ENCODE measurements at regions not wholly inside any gene's neighbourhood (a gene's known extent, or its start where the extent isn't known, plus 50 kb on each side); places are given as distances from the start of the nearest gene placed in this dataset.

- intact Hi-C loops (cut with DNase I; ENCODE audit: low total_unique reads), result no loop called here
- TF ChIP-seq POLR2A (IDR thresholded peaks at IDR 0.05) (no peak), CTCF (IDR thresholded peaks at IDR 0.05) (no peak)
- H3K9me3 ChIP-seq, result no peaks in the 10 kb centered on the region
- H3K27ac ChIP-seq, result no peak overlapping the region
- no peaks in the 10 kb centered on the region for H3K36me3 ChIP-seq (ENCODE audit: low read depth, missing control alignments)
- no peaks in the 10 kb centered on the region for H3K4me1 ChIP-seq
- no peak overlapping the region for H3K4me3 ChIP-seq
- 78 to 96% methylated on average over 3 to 6 of the region's 6 CpGs for WGBS, 2 donors
- no peaks in the 10 kb centered on the region for H3K27me3 ChIP-seq
- DNase-seq, result no peak
Measured at GRCh38 chr10:118112543-118113125, 65.9 kb upstream of the RAB11FIP2 start.

DNA sequence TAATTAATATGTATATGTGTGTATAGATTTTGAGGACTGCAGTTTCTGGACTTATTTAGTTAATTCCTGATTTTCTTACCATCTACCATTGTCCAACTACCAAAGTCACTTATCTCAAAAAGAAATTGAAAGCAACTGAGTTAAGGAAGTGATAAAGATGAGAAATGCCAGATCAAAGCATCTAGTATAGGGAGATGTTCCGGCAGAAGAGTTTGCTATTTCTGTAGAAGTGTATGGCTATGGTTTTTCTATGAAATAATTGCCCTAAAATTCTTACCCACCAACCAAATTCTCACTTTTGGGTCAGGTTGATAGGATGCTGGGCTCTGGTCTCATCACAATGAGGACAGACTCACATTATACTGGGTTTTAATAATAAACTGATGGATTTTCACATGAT, 64.0 kb upstream of the RAB11FIP2 start:
- no peaks in the 10 kb centered on the region for H3K9me3 ChIP-seq
- no peaks in the 10 kb centered on the region for H3K4me1 ChIP-seq
- H3K27me3 ChIP-seq, result no peaks in the 10 kb centered on the region
- no peak overlapping the region for H3K27ac ChIP-seq
- intact Hi-C loops (cut with DNase I; ENCODE audit: low total_unique reads), result no loop called here
- no peak overlapping the region for H3K4me3 ChIP-seq
- no peaks in the 10 kb centered on the region for H3K36me3 ChIP-seq (ENCODE audit: low read depth, missing control alignments)
- DNase-seq, result no peak
- TF ChIP-seq CTCF (IDR thresholded peaks at IDR 0.05) (no peak), POLR2A (IDR thresholded peaks at IDR 0.05) (no peak)
- WGBS, 2 donors, result 90 to 93% methylated on average over 1 of the region's 1 CpG

DNA sequence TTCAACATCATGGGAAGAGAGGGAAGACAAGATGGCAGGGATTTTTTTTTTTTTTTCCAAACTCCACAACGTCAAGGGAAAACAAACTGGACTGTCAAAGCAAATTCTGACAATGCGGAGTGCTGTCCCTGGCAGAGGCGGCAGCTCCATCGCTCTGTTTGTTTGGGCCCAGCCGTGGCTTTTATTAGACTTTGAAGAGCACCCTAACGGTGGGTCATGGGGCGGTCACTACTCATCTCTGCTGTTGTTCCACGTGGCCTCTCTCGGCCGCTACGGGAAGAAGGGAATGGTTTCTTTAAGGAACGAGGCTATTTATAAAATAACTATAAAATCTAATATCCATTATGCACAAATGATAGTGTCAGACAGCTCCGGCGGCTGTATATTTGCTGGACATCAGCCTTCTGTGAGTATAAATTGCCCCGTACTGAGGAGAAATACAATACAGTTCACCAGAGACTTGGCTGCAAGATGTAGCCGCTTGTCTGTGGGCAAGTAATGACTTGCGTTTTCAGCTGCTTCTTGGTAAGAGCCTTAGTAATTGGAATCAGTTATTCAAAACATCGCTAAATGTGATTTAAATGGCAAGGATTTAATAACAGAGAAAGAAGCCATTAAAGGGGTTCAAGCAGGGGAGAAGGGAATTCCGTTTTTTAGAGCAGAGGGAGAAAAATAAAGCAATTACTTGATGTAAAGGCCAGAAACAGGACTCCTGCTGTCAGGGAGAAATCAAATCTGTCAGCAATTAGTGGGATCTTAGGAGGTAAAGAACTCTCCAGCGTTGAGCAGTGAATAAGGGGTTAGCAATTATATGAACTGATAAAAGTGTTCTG, 61.7 kb upstream of the RAB11FIP2 start:
- Histone ChIP-seq H3K9me3 (no peaks in the 10 kb centered on the region), H3K4me3 (no peak overlapping the region), H3K4me1 (no peaks in the 10 kb centered on the region), H3K27me3 (no peaks in the 10 kb centered on the region), H3K27ac (no peak overlapping the region), H3K36me3 (ENCODE audit: low read depth, missing control alignments) (no peaks in the 10 kb centered on the region)
- DNase-seq, result no peak
- no peak for TF ChIP-seq POLR2A (IDR thresholded peaks at IDR 0.05)
- TF ChIP-seq CTCF (IDR thresholded peaks at IDR 0.05), result no peak
- WGBS, 2 donors, result 38 to 41% methylated on average over 20 of the region's 20 CpGs
- intact Hi-C loops (cut with DNase I; ENCODE audit: low total_unique reads), result no loop called here

DNA sequence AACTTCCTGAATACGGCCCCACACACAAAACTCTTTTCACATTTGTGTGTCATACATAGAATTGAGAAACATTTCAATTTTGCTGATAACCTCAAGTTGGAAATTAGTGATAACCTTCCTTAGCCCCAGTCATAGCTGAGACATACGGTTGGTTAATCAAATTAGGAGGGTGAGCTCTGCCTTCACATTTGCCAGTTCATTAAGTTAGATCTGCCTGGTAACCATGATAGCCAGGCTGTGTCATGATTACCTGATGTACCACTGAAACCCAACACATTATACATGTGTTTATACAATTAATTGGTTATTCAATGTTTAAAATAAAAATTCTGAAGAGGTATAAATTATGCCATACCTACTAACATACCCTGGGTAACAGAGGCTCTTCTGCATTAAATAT, 60.8 kb upstream of the RAB11FIP2 start:
- Histone ChIP-seq H3K36me3 (ENCODE audit: low read depth, missing control alignments) (no peaks in the 10 kb centered on the region), H3K9me3 (no peaks in the 10 kb centered on the region), H3K4me3 (no peak overlapping the region), H3K27ac (no peak overlapping the region), H3K4me1 (no peaks in the 10 kb centered on the region), H3K27me3 (no peaks in the 10 kb centered on the region)
- intact Hi-C loops (cut with DNase I; ENCODE audit: low total_unique reads), result no loop called here
- 80 to 86% methylated on average over 2 of the region's 2 CpGs for WGBS, 2 donors
- DNase-seq, result no peak
- TF ChIP-seq POLR2A (IDR thresholded peaks at IDR 0.05) (no peak), CTCF (IDR thresholded peaks at IDR 0.05) (no peak)
